ENCODE measurements at regions not wholly inside any gene's neighbourhood (a gene's known extent, or its start where the extent isn't known, plus 50 kb on each side); places are given as distances from the start of the nearest gene placed in this dataset.

- TF ChIP-seq CTCF (conservative IDR thresholded peaks at IDR 0.05; ENCODE audit: low read depth, low read length): no peak
- no peak for TF ChIP-seq EZH2 (IDR thresholded peaks at IDR 0.05; ENCODE audit: low read length, unreplicated experiment)
These were observed 1523.7 kb upstream of the ADGRL3 start for GRCh38 chr4:59676389-59676788.

All from PC-3 (cell line).